ENCODE measurements at regions not wholly inside any gene's neighbourhood (a gene's known extent, or its start where the extent isn't known, plus 50 kb on each side); places are given as distances from the start of the nearest gene placed in this dataset.

GRCh38 chr6:159601211-159601610, 91.8 kb downstream of the SOD2 start:
- TF ChIP-seq SIN3A (IDR thresholded peaks at IDR 0.05; ENCODE audit: borderline replicate concordance, insufficient read depth, low read length) (no peak), POLR2AphosphoS5 (IDR thresholded peaks at IDR 0.05; ENCODE audit: low read depth, low read length) (no peak), REST (IDR thresholded peaks at IDR 0.05; ENCODE audit: insufficient read depth in 1 of 2, low read depth in 2 of 2, low read length in 2 of 2) (no peak), TAF1 (IDR thresholded peaks at IDR 0.05; ENCODE audit: borderline replicate concordance, insufficient read depth, low read length) (no peak), FOXP2 (optimal IDR thresholded peaks at IDR 0.05; ENCODE audit: borderline replicate concordance, extremely low read depth, extremely low read length, insufficient read depth) (no peak)

GRCh38 chr6:159595173-159595572, 97.9 kb downstream of the SOD2 start:
- TF ChIP-seq FOXP2 (optimal IDR thresholded peaks at IDR 0.05; ENCODE audit: borderline replicate concordance, extremely low read depth, extremely low read length, insufficient read depth) = no peak
- no peak for TF ChIP-seq REST (IDR thresholded peaks at IDR 0.05; ENCODE audit: insufficient read depth in 1 of 2, low read depth in 2 of 2, low read length in 2 of 2)
- TF ChIP-seq POLR2AphosphoS5 (IDR thresholded peaks at IDR 0.05; ENCODE audit: low read depth, low read length) = no peak
- TF ChIP-seq SIN3A (IDR thresholded peaks at IDR 0.05; ENCODE audit: borderline replicate concordance, insufficient read depth, low read length) = no peak
- no peak for TF ChIP-seq TAF1 (IDR thresholded peaks at IDR 0.05; ENCODE audit: borderline replicate concordance, insufficient read depth, low read length)

DNA sequence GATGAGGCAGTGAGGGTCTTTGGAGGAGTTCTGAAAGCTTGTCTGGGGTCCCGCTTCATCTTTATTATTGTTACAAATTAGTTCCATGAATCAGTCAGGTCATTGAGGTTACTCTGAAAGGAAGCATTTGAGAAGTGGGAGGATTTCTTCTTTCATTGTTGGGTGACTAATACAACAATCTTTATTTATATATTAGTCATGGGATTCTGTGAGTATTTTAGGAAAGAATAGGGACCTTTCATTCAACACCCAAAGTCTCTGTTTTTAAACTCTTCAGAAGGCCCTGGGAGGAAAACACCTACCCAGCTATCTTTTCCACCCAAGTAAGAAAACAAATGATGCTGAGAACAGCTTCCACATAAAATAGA, 98.3 kb downstream of the SOD2 start:
- TF ChIP-seq TAF1 (IDR thresholded peaks at IDR 0.05; ENCODE audit: borderline replicate concordance, insufficient read depth, low read length) = no peak
- TF ChIP-seq SIN3A (IDR thresholded peaks at IDR 0.05; ENCODE audit: borderline replicate concordance, insufficient read depth, low read length) = no peak
- no peak for TF ChIP-seq FOXP2 (optimal IDR thresholded peaks at IDR 0.05; ENCODE audit: borderline replicate concordance, extremely low read depth, extremely low read length, insufficient read depth)

DNA sequence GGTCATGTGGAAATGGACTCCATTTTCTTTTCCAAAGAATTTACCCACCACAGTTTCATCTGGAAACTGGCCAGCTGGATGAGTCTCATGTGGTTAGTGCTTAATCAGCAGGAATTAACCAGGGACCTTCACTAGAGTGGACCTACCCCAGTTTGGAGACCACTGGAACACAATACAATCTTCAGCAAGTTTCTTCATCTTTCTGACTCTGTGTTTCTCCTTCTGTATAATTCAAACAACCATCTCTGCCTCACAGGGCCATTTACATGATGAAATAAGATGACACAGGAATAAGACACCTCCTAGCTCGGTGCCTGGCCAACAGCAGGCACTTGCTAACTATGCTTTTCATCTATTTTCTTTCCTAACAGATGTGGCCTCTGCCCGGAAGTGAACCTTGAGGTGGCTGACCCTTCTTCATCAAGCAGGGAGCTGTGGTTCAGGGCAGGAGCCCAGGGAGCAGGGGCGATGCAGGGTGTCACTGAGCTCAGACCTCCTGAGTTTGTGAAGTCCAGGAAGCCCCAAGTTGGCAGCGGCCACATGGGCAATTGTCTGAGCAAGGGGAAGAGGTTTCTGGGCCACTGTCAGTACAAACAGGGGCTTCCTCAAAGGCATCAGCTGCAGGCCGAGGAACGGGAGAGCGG, 98.8 kb downstream of the SOD2 start:
- 0 out of 4 replicates have a peak, but pooled peaks of 1 of the 2 experiments have one; percentile 61 for TF ChIP-seq REST (IDR thresholded peaks at IDR 0.05; ENCODE audit: insufficient read depth in 1 of 2, low read depth in 2 of 2, low read length in 2 of 2)
- no peak for TF ChIP-seq POLR2AphosphoS5 (IDR thresholded peaks at IDR 0.05; ENCODE audit: low read depth, low read length)
- TF ChIP-seq FOXP2 (optimal IDR thresholded peaks at IDR 0.05; ENCODE audit: borderline replicate concordance, extremely low read depth, extremely low read length, insufficient read depth) = peak; percentile 32

- TF ChIP-seq TAF1 (IDR thresholded peaks at IDR 0.05; ENCODE audit: borderline replicate concordance, insufficient read depth, low read length) (no peak), FOXP2 (optimal IDR thresholded peaks at IDR 0.05; ENCODE audit: borderline replicate concordance, extremely low read depth, extremely low read length, insufficient read depth) (no peak), SIN3A (IDR thresholded peaks at IDR 0.05; ENCODE audit: borderline replicate concordance, insufficient read depth, low read length) (no peak), REST (IDR thresholded peaks at IDR 0.05; ENCODE audit: insufficient read depth in 1 of 2, low read depth in 2 of 2, low read length in 2 of 2) (no peak), POLR2AphosphoS5 (IDR thresholded peaks at IDR 0.05; ENCODE audit: low read depth, low read length) (no peak)
Measured at GRCh38 chr6:159590835-159591234, 102.2 kb downstream of the SOD2 start.
